H1 (cell line): ENCODE measurements at regions not wholly inside any gene's neighbourhood (a gene's known extent, or its start where the extent isn't known, plus 50 kb on each side); places are given as distances from the start of the nearest gene placed in this dataset.

Experiments
- CTCF ChIA-PET: fragments of 300-600 bp; sonication (Branson Sonifier 250); formaldehyde crosslinking; loops from one replicate; lab custom pipeline; 2021; ENCODE audit not compliant: partially characterized antibody; lab: Charles Lee
- POLR2A ChIA-PET: fragments of 300-600 bp; sonication (Branson Sonifier 250); formaldehyde crosslinking; loops from one replicate; lab custom pipeline; 2021; ENCODE audit warnings: inconsistent platforms; ENCODE audit not compliant: partially characterized antibody; lab: Charles Lee
- DNase-seq, 2 experiments: peaks; one replicate each; pipeline versions ENCODE4 v3.0.0 to v3.0.0-alpha.2; 2010 to 2022; ENCODE audit warnings: low spot score in 2 of 2, low read depth in 1 of 2, mixed read lengths in 1 of 2
- FAIRE-seq: peaks from 2 replicates; lab custom pipeline; 2011; peaks lifted over from hg19 to GRCh38; lab: Jason Lieb, UNC
- H2AFZ ChIP-seq: 2 replicates; pipeline ENCODE4 v1.8.1; 2012; ENCODE audit warnings: low read length, inconsistent platforms
- H2AK5ac ChIP-seq: 2 replicates; pipeline ENCODE4 v1.6.1; 2013; ENCODE audit warnings: low read depth, low read length
- H2BK120ac ChIP-seq: replicated peaks from 2 replicates; pipeline ENCODE3; 2013; ENCODE audit warnings: low read depth, low read length, inconsistent platforms
- H2BK12ac ChIP-seq: 2 replicates; pipeline ENCODE4 v1.6.1; 2013; ENCODE audit warnings: low read depth, low read length
- H2BK15ac ChIP-seq: 2 replicates; pipeline ENCODE4 v1.6.1; 2013; ENCODE audit warnings: low read length
- H2BK20ac ChIP-seq: 2 replicates; pipeline ENCODE4 v1.6.1; 2013; ENCODE audit warnings: low read length
- H2BK5ac ChIP-seq: 2 replicates; pipeline ENCODE4 v1.6.1; 2013; ENCODE audit warnings: low read depth, low read length
- H3K14ac ChIP-seq: 2 replicates; pipeline ENCODE4 v1.6.1; 2013; ENCODE audit warnings: inconsistent platforms; ENCODE audit not compliant: insufficient read length
- H3K18ac ChIP-seq: 2 replicates; pipeline ENCODE4 v1.6.1; 2013; ENCODE audit warnings: low read length; ENCODE audit errors: extremely low read depth
- H3K23ac ChIP-seq: 2 replicates; pipeline ENCODE4 v1.6.1; 2013; ENCODE audit warnings: inconsistent platforms; ENCODE audit not compliant: insufficient read length
- H3K23me2 ChIP-seq: 2 replicates; pipeline ENCODE4 v1.6.1; 2013; ENCODE audit warnings: low read depth, low read length
- H3K27ac ChIP-seq: 2 replicates; pipeline ENCODE4 v1.6.1; 2011; ENCODE audit warnings: low read depth, low read length, inconsistent platforms
- H3K27me3 ChIP-seq, 4 experiments: replicated peaks in 1 of 4; 1 replicate in 1 of 4; 2 replicates in 3 of 4; pipeline versions ENCODE4 v1.6.1 to v1.8.1; 2011 to 2013; ENCODE audit warnings: low read length in 3 of 4, mild to moderate bottlenecking in 3 of 4, inconsistent platforms in 2 of 4, mixed read lengths in 2 of 4, moderate library complexity in 1 of 4; ENCODE audit not compliant: control insufficient read depth in 3 of 4, insufficient read depth in 3 of 4; ENCODE audit errors: extremely low read depth in 1 of 4
- H3K36me3 ChIP-seq, 4 experiments: 2 replicates each; pipeline versions ENCODE4 v1.6.1 to v1.8.1; 2011 to 2013; ENCODE audit warnings: mild to moderate bottlenecking in 4 of 4, low read length in 3 of 4, moderate library complexity in 2 of 4, control low read depth in 1 of 4, inconsistent platforms in 1 of 4; ENCODE audit not compliant: insufficient read depth in 4 of 4, control insufficient read depth in 2 of 4
- H3K4ac ChIP-seq: replicated peaks from 2 replicates; pipeline ENCODE3; 2013; ENCODE audit warnings: low read length, low read depth, mixed read lengths, inconsistent platforms; ENCODE audit not compliant: insufficient read length
- H3K4me1 ChIP-seq, 4 experiments: replicated peaks in 1 of 4; 1 replicate in 1 of 4; 2 replicates in 3 of 4; pipeline versions ENCODE4 v1.6.1 to v1.8.1; 2011 to 2013; ENCODE audit warnings: low read length in 3 of 4, inconsistent platforms in 2 of 4, mixed read lengths in 1 of 4; ENCODE audit not compliant: insufficient read depth in 4 of 4, control insufficient read depth in 3 of 4
- H3K4me2 ChIP-seq, 2 experiments: 2 replicates each; pipeline versions ENCODE4 v1.6.1 to v1.8.1; 2011 to 2013; ENCODE audit warnings: low read depth in 2 of 2, low read length in 2 of 2, control low read depth in 1 of 2, inconsistent platforms in 1 of 2, mild to moderate bottlenecking in 1 of 2; ENCODE audit not compliant: insufficient read depth in 1 of 2
- H3K4me3 ChIP-seq, 4 experiments: fragments of 200-600, 300-600 bp in 1 of 4; sonication (generic), shearing (Covaris generic), sonication (Bioruptor Twin) in 1 of 4; 2 replicates each; pipeline versions ENCODE4 v1.5.1 to v1.8.1; 2011 to 2016; ENCODE audit warnings: low read length in 4 of 4, low read depth in 3 of 4, control low read depth in 2 of 4, inconsistent platforms in 2 of 4, mild to moderate bottlenecking in 2 of 4, mixed read lengths in 1 of 4, moderate library complexity in 1 of 4; ENCODE audit not compliant: insufficient read depth in 2 of 4; ENCODE audit errors: extremely low read depth in 1 of 4
- H3K56ac ChIP-seq: replicated peaks from 2 replicates; pipeline ENCODE3; 2013; ENCODE audit warnings: low read depth, mild to moderate bottlenecking, mixed read lengths, low read length, inconsistent platforms; ENCODE audit not compliant: insufficient read length
- H3K79me1 ChIP-seq: 2 replicates; pipeline ENCODE4 v1.6.1; 2013; ENCODE audit warnings: low read depth, low read length, control low read depth
- H3K79me2 ChIP-seq, 2 experiments: 2 replicates each; pipeline versions ENCODE4 v1.6.1 to v1.8.1; 2012 to 2013; ENCODE audit warnings: low read length in 2 of 2, mild to moderate bottlenecking in 2 of 2, inconsistent platforms in 1 of 2; ENCODE audit not compliant: insufficient read depth in 2 of 2, control insufficient read depth in 1 of 2
- H3K9ac ChIP-seq, 4 experiments: replicated peaks in 1 of 4; 1 replicate in 1 of 4; 2 replicates in 3 of 4; pipeline versions ENCODE4 v1.6.1 to v1.8.1; 2011 to 2013; ENCODE audit warnings: low read depth in 3 of 4, low read length in 3 of 4, control low read depth in 2 of 4, mild to moderate bottlenecking in 2 of 4, moderate library complexity in 2 of 4, inconsistent platforms in 1 of 4; ENCODE audit errors: extremely low read depth in 1 of 4
- H3K9me3 ChIP-seq, 2 experiments: 2 replicates each; pipeline versions ENCODE4 v1.6.1 to v1.8.1; 2012 to 2013; ENCODE audit warnings: mild to moderate bottlenecking in 2 of 2, moderate library complexity in 2 of 2, control low read depth in 1 of 2, inconsistent platforms in 1 of 2, low read depth in 1 of 2, low read length in 1 of 2, mixed read lengths in 1 of 2; ENCODE audit not compliant: insufficient read depth in 2 of 2
- H4K20me1 ChIP-seq, 2 experiments: replicated peaks in 1 of 2; 2 replicates each; pipeline versions ENCODE3 to v1.8.1; 2011 to 2013; ENCODE audit warnings: inconsistent platforms in 2 of 2, low read length in 2 of 2, mild to moderate bottlenecking in 1 of 2; ENCODE audit not compliant: insufficient read depth in 2 of 2, control insufficient read depth in 1 of 2
- H4K5ac ChIP-seq: 2 replicates; pipeline ENCODE4 v1.6.1; 2013; ENCODE audit warnings: low read length, low read depth, mixed read lengths, inconsistent platforms; ENCODE audit not compliant: insufficient read length
- H4K8ac ChIP-seq: 2 replicates; pipeline ENCODE4 v1.8.0; 2013; ENCODE audit warnings: mild to moderate bottlenecking, moderate library complexity, low read length, inconsistent platforms; ENCODE audit not compliant: insufficient read depth; ENCODE audit errors: extremely low read depth
- H4K91ac ChIP-seq: replicated peaks from 2 replicates; pipeline ENCODE3; 2013; ENCODE audit warnings: low read length, mixed read lengths, inconsistent platforms; ENCODE audit not compliant: insufficient read length
- CEBPB ChIP-seq: IDR thresholded peaks from 2 replicates; pipeline ENCODE4 v1.6.1; 2012; ENCODE audit warnings: low read depth, low read length
- WGBS, 2 experiments: shearing (Covaris generic) in 1 of 2; methylation state at CpG; one replicate each; pipeline versions ENCODE4 v1.1.6 to v1.1.7; 2013 to 2015; ENCODE audit warnings: low lambda C conversion rate in 2 of 2, mixed read lengths in 2 of 2, inconsistent platforms in 1 of 2, low coverage in 1 of 2, missing lambda C conversion rate in 1 of 2; ENCODE audit not compliant: insufficient replicate concordance in 2 of 2, insufficient coverage in 1 of 2, insufficient read length in 1 of 2; ENCODE audit errors: extremely low coverage in 1 of 2, missing lambda C conversion rate in 1 of 2; 5-methylcytosine and 5-hydroxymethylcytosine counted together

GRCh38 chr6:165774903-165775601 is 112.0 kb upstream of the PDE10A start:
- H3K4me1 ChIP-seq, result peaks cover 4 to 7% (median 5%) of the 10 kb centered on the region in 4 experiments; a peak in 6 of 7 replicates
- no peak overlapping the region for H3K56ac ChIP-seq
- no peaks in the 10 kb centered on the region for H3K79me2 ChIP-seq
- no peak overlapping the region for H2AK5ac ChIP-seq
- H4K8ac ChIP-seq, result no peak overlapping the region
- H2BK12ac ChIP-seq, result no peak overlapping the region; the same call in 1 of the 2 replicates
- no peak for TF ChIP-seq CEBPB
- ChIA-PET POLR2A (interaction anchor here (1.0 kb wide), 1 partner anchor 17 kb away, joined by 3 read pairs; no protein-coding TSS in a partner anchor), CTCF (interaction anchor here (0.6 to 1.8 kb wide), 3 partner anchors 15 to 75 kb away, joined by 3 to 7 read pairs (median 3); no protein-coding TSS in a partner anchor)
- no peak overlapping the region for H3K18ac ChIP-seq
- H2BK5ac ChIP-seq, result no peak overlapping the region
- H3K9me3 ChIP-seq, result no peaks in the 10 kb centered on the region
- H3K27me3 ChIP-seq, result peaks cover 0 to 3% (median 0%) of the 10 kb centered on the region in 4 experiments; a peak in 1 of 7 replicates
- no peak overlapping the region for H2BK120ac ChIP-seq
- H3K9ac ChIP-seq, result no peak overlapping the region
- FAIRE-seq (peak; percentile 81), DNase-seq (no peak)
- no peak overlapping the region for H4K5ac ChIP-seq
- H3K4me2 ChIP-seq, result no peak overlapping the region; a peak in 1 of 4 replicates
- H4K91ac ChIP-seq, result no peak overlapping the region
- H3K4ac ChIP-seq, result no peak overlapping the region
- H4K20me1 ChIP-seq, result no peaks in the 10 kb centered on the region
- no peaks in the 10 kb centered on the region for H3K79me1 ChIP-seq
- H3K23ac ChIP-seq, result no peak overlapping the region
- H2BK20ac ChIP-seq, result no peak overlapping the region
- no peak overlapping the region for H3K4me3 ChIP-seq
- H3K27ac ChIP-seq, result no peak overlapping the region
- H3K36me3 ChIP-seq, result no peaks in the 10 kb centered on the region
- whole genome bisulfite sequencing, 2 experiments, result 87% methylated on average over 13 of the region's 13 CpGs; no CpG with 5 or more reads in 1 of the 2 experiments
- no peaks in the 10 kb centered on the region; the same call in 1 of the 2 replicates for H3K23me2 ChIP-seq
- no peak overlapping the region for H3K14ac ChIP-seq
- H2AFZ ChIP-seq, result no peak overlapping the region
- H2BK15ac ChIP-seq, result no peak overlapping the region
